ENCODE measurements at regions not wholly inside any gene's neighbourhood (a gene's known extent, or its start where the extent isn't known, plus 50 kb on each side); places are given as distances from the start of the nearest gene placed in this dataset.
A peak's percentile ranks its signal among the peaks of the same experiment; 100 is the strongest.
"Not testable (repeated sequence)": the region's sequence is repeated elsewhere in the genome, so short reads cannot be mapped to it uniquely, and the experiment has no call there.

DNA sequence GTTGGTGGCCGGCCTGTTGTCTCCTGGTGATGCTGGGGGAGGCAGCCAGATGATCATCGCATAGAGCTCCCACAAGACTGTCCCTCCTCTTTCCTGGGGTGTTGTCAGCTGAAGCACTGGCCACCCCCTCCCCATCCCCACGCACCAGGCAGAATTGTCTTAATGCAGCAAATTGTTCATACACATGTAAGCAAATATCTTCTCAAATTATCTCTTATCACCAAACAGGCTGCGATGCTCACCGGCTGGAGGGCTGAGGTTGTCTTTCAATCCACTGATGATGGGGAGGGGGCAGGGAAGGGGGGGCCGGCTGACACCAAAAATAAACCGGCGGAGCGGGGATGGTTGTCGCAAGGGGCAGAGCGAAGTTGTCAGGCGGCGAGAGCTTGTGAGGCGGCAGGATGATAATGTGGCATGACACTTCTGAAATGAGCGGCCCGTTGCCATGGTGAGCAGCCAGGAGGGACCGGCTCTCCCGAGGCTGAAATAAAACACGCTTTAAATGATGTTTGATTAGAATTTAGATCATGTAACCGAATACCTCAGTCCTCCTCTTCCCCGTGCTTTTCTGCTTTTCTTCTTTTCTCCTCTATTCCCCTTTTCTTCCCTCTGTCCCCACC is 59.8 kb downstream of the MRM1 start:
- DNase-seq = no peak

DNA sequence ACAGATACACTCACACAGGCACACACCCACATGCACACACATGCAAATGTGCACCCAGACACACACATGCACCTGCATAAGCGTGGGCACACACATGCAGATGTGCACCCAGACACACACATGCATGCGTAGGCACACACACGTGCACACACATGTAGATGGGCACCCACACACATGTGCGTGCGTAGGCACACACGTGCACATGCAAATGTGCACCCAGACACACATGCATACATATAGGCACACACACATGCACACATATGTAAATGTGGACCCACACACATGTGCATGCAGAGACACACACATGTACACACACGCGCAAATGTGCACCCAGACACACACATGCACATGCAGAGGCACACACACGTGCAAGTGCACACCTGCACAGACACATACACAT is 60.3 kb downstream of the MRM1 start:
- no peak for DNase-seq

DNA sequence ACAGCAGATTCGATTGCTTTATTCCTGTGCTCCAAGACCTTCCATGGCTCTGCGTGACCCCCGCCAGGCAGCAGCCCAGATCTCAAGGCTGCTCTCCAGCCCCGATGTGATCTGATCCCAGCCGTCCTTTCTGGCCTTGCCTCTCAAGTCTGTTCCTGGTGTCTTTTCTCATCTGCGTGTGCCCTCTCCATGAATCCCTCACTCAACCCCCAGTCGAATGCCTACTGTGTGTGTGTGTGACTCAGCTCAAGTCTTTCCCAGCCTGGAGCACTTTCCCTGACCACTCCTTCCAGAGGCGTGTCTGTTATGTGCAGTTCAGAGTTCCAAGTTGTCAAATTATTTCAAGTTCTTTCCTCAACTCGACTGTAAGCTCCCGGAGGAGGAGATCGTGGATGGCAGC is 64.0 kb downstream of the MRM1 start:
- DNase-seq = no peak

DNA sequence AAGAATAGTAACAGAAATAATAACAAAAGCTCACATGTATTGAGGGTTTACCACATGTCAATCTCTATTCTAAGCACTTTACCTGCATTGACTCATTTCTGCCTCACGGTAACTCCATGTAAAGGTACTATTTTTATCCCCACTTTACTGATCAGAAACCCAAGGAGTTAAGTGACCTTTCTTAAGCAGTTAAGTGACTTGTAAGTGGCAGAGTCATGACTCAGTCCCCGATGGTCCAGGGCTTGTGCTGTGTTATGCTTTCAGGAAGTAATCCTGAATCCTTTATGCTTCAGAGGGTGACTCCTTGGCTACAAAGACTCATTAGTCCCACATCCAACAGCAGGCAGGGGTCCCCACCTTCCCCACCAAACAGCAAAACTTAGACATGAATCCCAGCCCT is 66.5 kb downstream of the MRM1 start:
- DNase-seq = no peak

DNA sequence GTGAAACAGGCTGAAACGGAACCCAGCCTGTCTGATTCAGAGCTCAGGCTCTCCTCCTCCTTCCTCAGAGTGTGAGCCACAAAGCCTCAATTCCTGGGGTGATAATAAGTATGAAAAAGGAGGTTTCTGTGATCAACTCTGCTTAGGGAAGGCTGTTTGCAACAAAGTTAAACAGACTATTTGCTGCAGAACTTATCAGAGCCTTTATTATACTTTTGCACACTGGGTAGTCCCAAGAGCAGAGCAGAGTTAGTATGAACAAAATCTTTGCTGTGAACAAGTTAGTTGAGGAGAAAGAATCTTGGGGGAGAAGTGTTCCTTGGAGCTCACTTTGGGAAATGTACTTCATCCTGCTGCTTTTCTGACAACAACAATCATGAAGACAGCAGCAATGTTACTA is 67.4 kb downstream of the MRM1 start:
- no peak for DNase-seq

DNA sequence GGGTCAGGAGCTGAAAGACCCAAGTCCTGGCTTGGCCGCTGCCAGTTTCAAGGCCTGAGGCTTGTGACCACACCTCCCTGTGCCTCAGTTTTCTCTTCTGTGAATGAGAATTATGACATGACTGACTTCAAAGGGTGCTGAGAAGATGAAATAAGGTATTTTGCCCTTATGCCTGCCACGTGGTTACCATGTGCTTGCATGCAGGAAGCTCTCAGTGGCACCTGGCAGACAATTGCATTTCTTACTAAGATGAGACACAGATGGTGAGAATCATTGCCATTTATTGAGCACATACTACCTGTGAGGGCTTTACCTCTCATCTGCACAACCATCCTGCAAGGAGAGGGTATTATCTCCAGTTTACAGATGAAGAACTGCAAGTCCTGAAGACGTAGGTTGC is 69.8 kb downstream of the MRM1 start:
- DNase-seq = no peak

DNA sequence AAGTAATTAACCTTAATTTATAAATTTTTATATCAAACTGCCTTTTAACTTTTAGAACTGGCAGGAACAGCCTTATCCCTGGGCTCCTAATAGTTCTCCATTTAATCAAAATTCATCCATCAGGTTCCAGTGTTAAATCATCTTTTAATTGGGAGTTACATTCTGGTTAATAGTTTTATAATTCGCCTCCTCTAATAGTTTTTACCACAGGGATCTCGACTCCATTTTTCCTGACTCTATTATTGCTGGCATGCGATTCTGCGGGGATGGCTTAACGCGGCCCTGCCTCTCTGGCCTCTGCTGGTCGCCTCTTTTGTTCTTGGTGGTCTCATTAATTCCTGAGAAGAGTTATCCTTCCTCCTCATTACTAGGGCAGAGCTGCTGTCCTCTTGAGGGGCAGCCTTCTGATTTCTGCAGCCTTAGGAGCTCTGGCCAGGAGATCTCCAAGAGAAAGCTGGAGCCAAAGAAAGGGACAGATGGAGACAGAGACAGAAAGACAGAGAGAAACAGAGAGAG is 71.1 kb downstream of the MRM1 start:
- no peak for DNase-seq

DNA sequence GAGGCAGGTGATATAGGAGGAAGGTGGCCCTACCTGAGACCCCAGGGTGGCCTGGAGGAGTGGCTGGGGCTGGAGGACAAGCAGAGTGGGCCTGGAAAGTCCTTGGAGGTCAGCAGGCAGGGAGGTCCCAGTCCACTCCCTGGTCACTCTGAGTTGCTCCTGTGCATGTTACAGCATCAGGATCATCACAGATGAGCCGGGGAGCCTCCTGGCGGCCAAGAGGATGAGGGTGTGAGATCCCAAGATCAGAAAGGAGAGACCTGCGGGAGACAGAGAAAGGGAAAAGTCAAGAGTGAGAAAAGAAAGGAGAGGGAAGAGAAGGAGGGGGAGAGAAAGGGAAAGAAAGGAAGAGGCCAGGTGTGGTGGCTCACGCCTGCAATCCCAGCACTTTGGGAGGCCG is 71.7 kb downstream of the MRM1 start:
- DNase-seq = no peak

DNA sequence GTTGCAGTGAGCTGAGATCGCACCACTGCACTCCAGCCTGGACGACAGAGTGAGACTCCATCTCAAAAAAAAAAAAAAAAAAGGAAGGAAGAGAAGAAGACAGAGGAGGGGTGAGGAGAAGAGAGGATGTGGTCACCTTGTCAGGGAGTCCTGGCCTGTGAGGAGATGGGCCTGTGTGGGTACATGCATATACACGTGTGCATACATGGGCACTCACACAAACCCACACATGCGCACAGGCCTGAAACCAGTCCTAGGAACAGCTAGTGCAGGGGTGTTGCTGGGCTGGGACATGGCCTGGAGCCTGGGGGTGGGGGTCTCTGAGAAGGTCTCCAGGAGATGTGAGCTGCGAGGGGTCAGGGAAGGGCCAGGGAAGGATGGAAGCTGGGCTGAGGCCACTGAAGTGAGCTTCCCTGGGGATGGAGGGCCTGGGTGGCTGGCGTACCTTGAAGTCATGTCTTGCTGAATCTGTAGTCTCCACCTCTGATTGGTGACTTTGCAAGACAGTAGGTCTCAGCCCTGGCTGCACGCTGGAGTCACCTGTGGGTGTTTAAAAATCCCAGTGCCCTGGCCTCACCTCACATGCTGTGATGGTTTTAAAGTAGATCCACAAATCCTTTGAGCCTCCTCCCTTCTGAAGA is 72.4 kb downstream of the MRM1 start:
- DNase-seq = no peak

DNA sequence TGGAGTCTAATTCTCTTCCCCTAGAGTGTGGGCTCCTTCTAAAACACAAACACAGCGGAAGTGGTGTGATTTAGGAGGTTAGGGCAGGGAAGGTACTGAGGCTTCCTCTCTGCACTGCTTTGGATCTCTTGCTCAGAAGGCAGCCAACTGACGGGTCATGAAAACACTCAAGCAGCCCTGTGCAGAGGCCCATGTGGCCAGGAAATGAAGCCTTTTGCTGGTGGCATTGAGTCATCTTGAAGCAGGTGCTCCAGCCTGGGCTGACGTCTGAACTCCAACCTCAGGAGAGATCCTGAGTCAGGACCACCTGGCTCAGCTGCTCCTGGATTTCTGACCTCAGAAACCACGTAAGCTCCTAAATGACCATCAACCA is 72.9 kb downstream of the MRM1 start:
- DNase-seq = peak in 1 of 2 donors; percentile 44

DNA sequence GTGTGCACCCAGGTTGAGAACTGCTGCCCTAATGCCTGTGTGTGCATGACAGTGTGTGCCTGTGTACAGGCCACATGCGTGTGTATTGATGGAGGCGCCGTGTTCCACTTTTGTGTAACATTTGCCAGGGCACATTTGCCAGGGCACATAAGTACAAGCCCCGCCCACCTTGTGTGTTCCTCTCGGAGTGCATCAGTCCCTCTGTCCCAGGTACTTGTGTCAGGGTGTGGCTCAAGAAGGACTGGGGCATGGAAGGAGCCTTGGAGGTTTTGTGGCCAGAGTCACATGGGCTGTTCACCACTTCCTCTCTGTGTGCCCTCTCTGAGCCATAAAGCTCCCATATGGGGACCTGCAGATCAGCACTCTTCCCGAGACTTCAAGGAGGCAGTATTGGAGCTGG is 73.9 kb downstream of the MRM1 start:
- DNase-seq = peak in 1 of 2 donors; percentile 33

DNA sequence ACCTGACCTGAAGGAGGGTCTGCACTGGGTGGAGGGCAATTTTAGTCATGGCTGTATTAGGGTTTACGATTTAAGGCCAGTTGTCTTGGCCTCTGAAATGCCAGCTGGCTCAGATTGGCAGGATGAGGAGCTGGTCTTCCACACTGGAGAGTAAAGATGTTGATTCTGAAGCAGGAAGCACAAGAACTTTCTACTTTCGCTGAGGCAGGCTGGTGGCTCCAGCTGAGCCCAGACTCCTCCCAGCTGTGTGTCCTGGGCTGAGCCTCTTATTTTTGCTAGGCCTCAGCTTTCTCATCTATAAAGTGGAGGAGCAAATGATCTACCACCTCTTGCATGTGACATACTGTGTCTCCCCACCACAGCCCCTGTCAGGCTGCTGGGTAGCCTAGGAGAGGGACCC is 74.4 kb downstream of the MRM1 start:
- DNase-seq = no peak

DNA sequence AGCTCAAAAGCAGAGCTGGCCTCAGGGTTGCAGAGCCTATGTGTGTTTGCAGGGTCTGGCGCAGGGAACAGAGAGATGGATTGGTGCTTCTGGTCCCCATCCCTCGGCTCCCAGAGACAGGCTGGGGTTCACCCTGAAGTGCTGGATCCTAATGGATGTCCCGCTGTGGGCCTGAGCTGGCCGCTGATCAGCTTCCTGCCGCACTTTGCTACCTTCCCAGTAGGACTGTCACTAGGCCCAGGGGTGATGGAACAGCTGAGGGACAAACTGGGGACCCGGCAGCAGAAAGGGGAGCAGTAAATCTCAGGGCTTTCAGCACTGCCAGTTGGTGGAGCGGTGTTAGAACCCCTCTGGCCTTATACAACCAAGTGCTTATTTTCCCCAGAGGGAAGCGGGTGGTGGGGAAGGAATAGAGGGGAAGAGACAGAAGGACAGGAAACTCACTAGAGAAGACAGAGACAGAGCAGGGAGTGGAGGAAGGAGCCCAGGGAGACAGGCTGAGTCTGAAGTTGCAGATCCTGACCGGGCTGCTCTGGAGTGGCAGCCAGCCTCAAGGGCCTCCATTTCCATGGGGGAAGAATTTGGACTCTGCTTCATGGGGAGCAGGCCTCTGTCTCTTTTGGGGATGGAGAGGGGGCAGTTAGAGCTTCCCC is 78.6 kb downstream of the MRM1 start:
- DNase-seq = no peak

DNA sequence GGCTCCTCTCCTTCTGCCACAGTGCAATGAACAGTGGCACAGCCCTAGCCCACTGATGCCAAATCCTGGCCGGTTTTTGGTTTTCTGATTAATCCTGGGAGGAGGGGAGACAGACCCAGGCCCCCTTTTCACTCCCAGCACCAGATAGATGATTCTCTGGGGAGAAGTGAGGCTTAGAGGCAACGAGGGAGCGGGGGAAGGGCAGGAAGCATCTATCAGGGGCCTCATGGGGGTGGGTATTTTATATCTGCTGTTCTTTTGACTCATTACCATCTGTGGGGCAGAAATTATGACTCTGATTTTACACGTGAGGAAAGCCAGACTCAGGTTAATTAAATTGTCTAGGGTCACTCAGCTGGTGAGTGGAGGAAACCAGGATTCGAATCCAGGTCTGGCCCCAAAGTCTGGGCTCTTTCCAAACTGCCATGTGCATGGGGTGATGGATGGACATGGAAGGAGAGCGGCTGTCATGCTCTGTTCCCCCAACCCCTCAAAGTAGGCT is 79.4 kb downstream of the MRM1 start:
- no peak for DNase-seq

DNA sequence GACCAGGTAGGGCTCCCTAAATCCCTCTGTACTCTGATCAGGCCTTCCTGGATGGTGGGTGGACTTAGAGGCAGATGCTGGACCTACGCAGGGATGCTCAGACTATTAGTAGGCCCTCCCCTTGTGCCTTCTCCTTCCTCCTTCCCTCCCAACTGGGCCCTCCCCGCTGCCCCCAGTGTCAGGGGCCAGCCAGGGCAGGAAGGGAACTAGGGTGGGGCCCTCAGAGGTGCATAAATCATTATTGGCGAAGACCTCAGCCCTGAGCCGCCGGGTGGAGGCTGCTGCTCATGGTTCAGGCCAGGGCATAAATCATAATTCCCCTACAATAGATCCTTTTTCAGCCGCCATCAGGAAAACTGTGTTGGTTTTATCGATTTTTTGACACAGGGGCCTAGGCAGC is 81.4 kb downstream of the MRM1 start:
- DNase-seq = no peak

DNA sequence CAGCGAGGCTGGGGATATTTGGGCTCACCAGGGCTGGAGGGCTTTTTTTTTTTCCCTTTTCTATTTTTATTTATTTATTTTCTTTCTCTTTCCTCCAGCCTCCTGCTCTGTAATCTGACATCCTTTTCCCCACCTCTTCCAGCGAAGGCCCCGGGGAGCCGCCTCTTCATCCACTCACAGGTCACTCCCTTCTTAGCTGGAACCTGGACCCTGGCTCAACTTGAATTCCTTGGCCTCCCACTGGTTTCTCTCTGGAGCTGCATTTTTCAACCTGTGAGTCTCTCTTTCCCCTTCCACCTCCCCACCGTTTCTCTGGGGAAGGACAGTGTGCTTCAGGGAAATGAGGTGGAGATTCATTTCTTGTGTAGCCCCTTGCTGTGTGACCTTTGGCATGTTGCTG is 82.0 kb downstream of the MRM1 start:
- DNase-seq = no peak

DNA sequence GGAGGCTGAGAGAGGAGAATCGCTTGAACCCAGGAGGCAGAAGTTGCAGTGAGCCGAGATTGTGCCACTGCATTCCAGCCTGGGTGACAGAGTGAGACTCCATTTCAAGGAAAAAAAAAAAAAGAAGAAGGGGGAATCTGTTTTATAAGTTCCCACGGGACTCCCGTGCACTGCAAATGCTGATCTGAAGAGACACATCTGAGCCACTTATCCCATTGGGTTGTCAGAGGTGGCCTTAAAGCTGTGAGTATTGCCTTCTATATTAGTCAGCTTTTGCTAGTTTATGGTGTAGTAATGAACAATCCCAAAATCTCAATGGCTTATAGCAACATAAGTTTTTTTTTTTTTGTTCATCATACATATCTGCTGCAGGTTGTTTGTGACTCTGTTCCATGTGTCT is 82.8 kb downstream of the MRM1 start:
- no peak for DNase-seq

DNA sequence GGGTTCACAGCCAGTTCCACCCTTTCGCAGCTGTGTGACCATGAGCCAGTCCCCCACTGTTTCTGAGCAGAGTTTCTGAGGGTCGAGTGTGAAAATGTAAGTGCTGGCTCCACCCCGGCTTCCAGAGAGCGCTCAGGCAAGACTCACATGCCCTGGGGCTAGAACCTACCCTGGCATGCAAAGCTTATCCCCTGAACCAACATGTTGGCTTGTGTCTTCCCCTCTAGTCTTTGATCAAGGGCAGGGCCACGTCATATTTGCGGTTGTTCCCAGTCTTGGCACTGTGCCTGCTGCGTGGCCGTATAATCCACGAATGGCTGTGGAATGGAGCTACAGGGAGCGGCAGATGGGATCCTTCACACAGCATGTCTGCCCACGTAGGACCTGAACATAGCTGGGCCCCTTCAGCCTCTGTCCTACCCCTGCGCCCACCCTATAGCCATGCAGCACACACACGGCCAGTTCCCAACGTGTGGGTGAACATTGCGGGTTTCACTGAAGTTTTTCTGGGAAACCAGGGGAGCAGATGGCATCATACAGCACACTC is 84.8 kb downstream of the MRM1 start:
- DNase-seq = no peak

DNA sequence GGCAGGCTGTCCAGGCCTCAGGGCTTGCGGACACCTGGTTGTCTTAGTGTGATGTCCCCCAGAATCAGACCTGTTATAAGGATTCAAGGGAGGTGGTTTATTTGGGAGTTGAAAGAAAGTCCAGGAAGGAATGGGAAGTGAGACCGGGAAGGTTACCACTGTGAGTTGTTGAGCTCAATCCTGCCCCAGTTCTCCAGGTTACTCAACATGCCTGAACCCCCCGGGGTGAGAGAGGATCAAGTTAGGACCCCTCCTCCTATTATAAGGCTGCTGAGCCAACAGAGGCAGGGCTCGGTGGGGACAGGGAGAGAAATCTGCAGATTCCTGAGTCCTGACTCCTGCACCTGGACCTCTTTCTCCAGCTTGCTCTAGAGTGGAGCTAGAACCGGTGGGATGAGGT is 86.4 kb downstream of the MRM1 start:
- no peak for DNase-seq

DNA sequence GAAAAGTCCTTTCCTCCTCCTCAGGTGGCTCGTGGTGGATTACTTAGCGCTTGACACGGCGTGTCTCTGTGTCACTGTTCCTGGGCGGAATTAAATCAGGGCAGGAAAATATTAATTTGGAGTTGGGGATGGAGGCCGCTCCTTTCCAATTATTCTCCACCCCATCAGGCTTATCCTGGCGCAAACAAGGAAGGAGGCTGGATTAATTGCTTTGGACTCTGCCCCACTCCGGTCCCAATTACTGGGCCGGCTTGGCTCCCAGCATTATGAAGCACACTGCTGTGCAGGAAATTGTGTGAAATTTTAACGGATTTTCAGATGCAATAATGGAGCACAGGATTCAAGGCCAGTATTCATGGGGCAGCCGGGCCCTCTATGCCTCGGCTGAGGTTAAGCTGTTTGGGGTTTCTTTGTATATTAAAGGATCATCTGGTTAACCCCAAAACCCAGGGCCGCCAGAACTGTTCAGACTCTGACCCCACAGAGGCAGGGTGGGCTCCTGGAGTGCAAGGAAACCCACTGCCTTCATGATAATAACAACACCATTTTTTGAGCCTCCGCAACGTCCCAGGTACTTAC is 87.8 kb downstream of the MRM1 start:
- DNase-seq = no peak

DNA sequence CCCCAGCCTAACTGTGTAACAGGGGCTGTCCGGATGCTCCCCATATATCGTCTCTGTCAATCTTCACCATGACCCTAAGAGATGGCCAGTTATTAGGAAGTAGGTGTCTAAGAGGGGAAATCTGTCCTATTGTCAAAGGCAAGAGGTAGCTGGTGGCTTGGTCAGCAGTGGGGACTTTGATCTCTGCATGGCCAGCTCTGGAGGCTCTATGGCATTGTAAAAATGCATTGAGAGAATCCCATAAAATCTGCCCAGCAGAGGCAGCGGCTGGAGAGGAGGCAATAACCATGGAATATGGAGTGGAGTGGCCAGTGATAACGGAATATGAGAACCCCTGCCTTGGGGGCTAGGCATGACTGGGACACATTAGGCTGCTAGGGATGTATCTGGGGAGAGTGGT is 88.8 kb downstream of the MRM1 start:
- DNase-seq = no peak

DNA sequence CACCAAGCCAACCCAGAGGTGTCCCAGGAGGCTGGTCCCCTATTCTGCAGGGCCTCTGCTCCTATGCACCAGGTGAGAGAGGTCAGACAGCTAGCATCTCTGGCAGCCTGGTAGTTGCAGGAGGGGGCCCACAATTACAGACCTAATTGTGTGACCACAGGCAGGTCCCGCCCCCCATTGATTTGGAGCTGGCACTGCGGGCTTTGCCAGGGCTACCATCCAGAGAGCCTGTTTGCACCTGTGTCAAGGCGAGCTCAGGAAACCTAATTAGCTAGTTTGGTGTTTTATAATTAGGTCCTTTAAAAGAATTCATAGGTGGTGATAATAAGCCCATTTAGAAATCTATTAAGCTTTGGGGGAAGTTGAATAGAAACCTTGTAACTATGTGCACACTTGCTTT is 90.2 kb downstream of the MRM1 start:
- no peak for DNase-seq

DNA sequence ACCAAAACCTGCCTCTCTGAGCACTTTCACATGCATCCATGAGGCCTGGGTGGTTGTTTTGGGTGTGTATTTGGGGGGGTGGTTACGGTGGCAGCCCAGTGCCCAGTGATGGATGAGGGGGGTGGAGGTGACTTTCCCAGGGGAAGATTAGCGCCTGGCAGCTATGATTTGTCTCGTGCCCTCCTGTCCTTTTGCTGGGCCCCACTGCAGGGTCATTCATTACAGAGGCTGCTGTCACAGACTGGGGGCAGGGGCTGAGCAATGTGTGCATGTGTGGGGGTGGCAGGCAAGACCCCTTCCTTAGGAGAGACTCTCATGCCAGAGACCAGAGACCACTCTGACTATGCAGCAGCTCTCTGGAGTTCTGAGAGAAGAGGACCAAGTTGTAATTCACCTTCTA is 93.7 kb downstream of the MRM1 start:
- DNase-seq = no peak

DNA sequence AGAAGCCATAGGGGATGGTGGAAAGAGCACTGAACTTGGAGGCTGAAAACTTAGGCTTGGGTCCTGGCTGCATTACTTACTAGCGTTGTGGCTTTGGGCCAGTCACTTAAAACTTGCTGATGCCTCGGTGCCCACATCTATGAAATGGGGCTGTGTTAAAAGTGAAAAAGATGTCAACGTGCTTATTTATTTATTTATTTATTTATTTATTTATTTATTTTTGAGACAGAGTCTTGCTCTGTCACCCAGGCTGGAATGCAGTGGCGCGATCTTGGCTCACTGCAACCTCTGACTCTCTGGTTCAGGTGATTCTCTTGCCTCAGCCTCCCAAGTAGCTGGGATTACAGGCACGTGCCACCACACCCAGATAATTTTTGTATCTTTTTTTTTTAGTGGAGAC is 94.3 kb downstream of the MRM1 start:
- not testable (repeated sequence) for DNase-seq

Data from CD4-positive, alpha-beta T cell treated with Interleukin-4 for 1 hour (primary cell).